ENCODE measurements at regions not wholly inside any gene's neighbourhood (a gene's known extent, or its start where the extent isn't known, plus 50 kb on each side); places are given as distances from the start of the nearest gene placed in this dataset.

- Histone ChIP-seq H3K27me3 (no peaks in the 10 kb centered on the region), H3K36me3 (no peaks in the 10 kb centered on the region), H3K27ac (no peak overlapping the region), H3K4me3 (replicated peaks in 1 of 3) (no peak overlapping the region), H3K4me1 (no peaks in the 10 kb centered on the region), H3K9me3 (no peaks in the 10 kb centered on the region)
- WGBS, 2 donors, result 83% methylated on average over 1 of the region's 1 CpG
- intact Hi-C loops (cut with DNase I), result no loop called here
- no peak for DNase-seq
- no peak for TF ChIP-seq CTCF (IDR thresholded peaks at IDR 0.05)
- no peak for TF ChIP-seq POLR2A (IDR thresholded peaks at IDR 0.05)
Observed at GRCh38 chr6:126620719-126621118, 280.8 kb downstream of the CENPW start.

- TF ChIP-seq POLR2A (IDR thresholded peaks at IDR 0.05) (no peak), CTCF (IDR thresholded peaks at IDR 0.05) (no peak)
- H3K9me3 ChIP-seq, result no peaks in the 10 kb centered on the region
- no peak for DNase-seq
- H3K27ac ChIP-seq, result no peak overlapping the region
- intact Hi-C loops (cut with DNase I), result no loop called here
- H3K4me1 ChIP-seq, result no peaks in the 10 kb centered on the region
- H3K36me3 ChIP-seq, result no peaks in the 10 kb centered on the region
- 65 to 74% methylated on average over 2 of the region's 2 CpGs for WGBS, 2 donors
- H3K27me3 ChIP-seq, result no peaks in the 10 kb centered on the region
- no peak overlapping the region for H3K4me3 ChIP-seq (replicated peaks in 1 of 3)
Observed at GRCh38 chr6:126625019-126625418, 285.1 kb downstream of the CENPW start.

GRCh38 chr6:126628125-126628524 lies 288.2 kb downstream of the CENPW start:
- H3K9me3 ChIP-seq, result no peaks in the 10 kb centered on the region
- H3K27me3 ChIP-seq, result no peaks in the 10 kb centered on the region
- TF ChIP-seq CTCF (IDR thresholded peaks at IDR 0.05) (no peak), POLR2A (IDR thresholded peaks at IDR 0.05) (no peak)
- H3K4me3 ChIP-seq (replicated peaks in 1 of 3), result no peak overlapping the region
- DNase-seq, result no peak
- WGBS, 2 donors, result 67 to 76% methylated on average over 3 of the region's 3 CpGs
- H3K36me3 ChIP-seq, result no peaks in the 10 kb centered on the region
- no peak overlapping the region for H3K27ac ChIP-seq
- H3K4me1 ChIP-seq, result no peaks in the 10 kb centered on the region
- intact Hi-C loops (cut with DNase I), result no loop called here

- TF ChIP-seq POLR2A (IDR thresholded peaks at IDR 0.05), result no peak
- TF ChIP-seq CTCF (IDR thresholded peaks at IDR 0.05), result no peak
- WGBS, 2 donors, result 23 to 26% methylated on average over 2 of the region's 2 CpGs
- no peaks in the 10 kb centered on the region for H3K9me3 ChIP-seq
- H3K27me3 ChIP-seq, result no peaks in the 10 kb centered on the region
- DNase-seq, result no peak
- no peak overlapping the region for H3K4me3 ChIP-seq (replicated peaks in 1 of 3)
- intact Hi-C loops (cut with DNase I), result no loop called here
- H3K36me3 ChIP-seq, result no peaks in the 10 kb centered on the region
- H3K27ac ChIP-seq, result no peak overlapping the region
- H3K4me1 ChIP-seq, result no peaks in the 10 kb centered on the region
Observed at GRCh38 chr6:126631363-126631762, 291.4 kb downstream of the CENPW start.

GRCh38 chr6:126632271-126632670 lies 292.4 kb downstream of the CENPW start:
- H3K9me3 ChIP-seq, result no peaks in the 10 kb centered on the region
- no peak overlapping the region for H3K4me3 ChIP-seq (replicated peaks in 1 of 3)
- no peak for TF ChIP-seq POLR2A (IDR thresholded peaks at IDR 0.05)
- no peak for TF ChIP-seq CTCF (IDR thresholded peaks at IDR 0.05)
- DNase-seq, result no peak
- H3K36me3 ChIP-seq, result no peaks in the 10 kb centered on the region
- H3K4me1 ChIP-seq, result no peaks in the 10 kb centered on the region
- intact Hi-C loops (cut with DNase I), result no loop called here
- no peak overlapping the region for H3K27ac ChIP-seq
- 68 to 75% methylated on average over 1 of the region's 1 CpG for WGBS, 2 donors
- H3K27me3 ChIP-seq, result no peaks in the 10 kb centered on the region

All from thyroid gland (tissue), 4 donors.